Activated naive CD8-positive, alpha-beta T cell treated with anti-CD3 and anti-CD28 coated beads for 36 hours (primary cell): ENCODE measurements at regions not wholly inside any gene's neighbourhood (a gene's known extent, or its start where the extent isn't known, plus 50 kb on each side); places are given as distances from the start of the nearest gene placed in this dataset.

Experiments
- DNase-seq: peaks from one replicate; pipeline ENCODE4 v3.0.0; 2021
- H3K27ac Mint-ChIP-seq: one replicate; pipeline ENCODE4 v1.8.0; 2022; ENCODE audit warnings: mild to moderate bottlenecking, moderate library complexity, mixed read lengths
- H3K27me3 Mint-ChIP-seq: one replicate; pipeline ENCODE4 v1.8.0; 2022; ENCODE audit warnings: mild to moderate bottlenecking, mixed read lengths
- H3K36me3 Mint-ChIP-seq: one replicate; pipeline ENCODE4 v1.8.0; 2021; ENCODE audit warnings: mild to moderate bottlenecking, mixed read lengths
- H3K4me1 Mint-ChIP-seq: one replicate; pipeline ENCODE4 v1.8.0; 2021; ENCODE audit warnings: mixed read lengths
- H3K4me3 Mint-ChIP-seq: one replicate; pipeline ENCODE4 v1.8.0; 2022; ENCODE audit warnings: mild to moderate bottlenecking, moderate library complexity, mixed read lengths
- H3K9me3 Mint-ChIP-seq: one replicate; pipeline ENCODE4 v1.8.0; 2022; ENCODE audit warnings: mixed read lengths

DNA sequence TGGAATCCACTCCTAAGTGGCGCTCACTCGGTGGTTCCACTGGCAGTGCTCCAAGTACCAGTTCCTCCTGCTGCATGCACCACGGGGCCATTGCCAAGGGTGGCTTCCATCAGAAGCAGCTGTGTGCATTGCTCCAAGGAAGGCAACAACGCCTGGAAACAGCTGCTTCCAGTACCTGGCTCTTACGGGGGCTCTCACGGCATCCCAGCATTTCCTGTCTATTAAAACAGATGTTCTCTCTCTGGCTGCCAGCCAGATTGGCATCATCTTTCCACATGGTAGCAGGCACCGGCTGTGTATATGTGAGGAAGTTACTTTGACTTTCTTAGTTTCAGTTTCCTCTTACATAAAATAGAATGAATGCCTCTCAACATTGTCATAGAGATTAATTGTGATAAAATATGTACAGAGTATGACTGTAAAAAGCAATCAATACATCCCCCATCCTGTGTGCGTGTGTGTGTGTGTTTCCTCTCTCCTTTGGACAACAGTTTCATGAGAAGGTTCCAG is 84.9 kb downstream of the CMPK2 start:
- Mint-ChIP-seq H3K4me3 (no peak overlapping the region), H3K9me3 (no peaks in the 10 kb centered on the region), H3K4me1 (peaks cover 6% of the 10 kb centered on the region), H3K27ac (no peak overlapping the region), H3K27me3 (peaks cover 7% of the 10 kb centered on the region), H3K36me3 (no peaks in the 10 kb centered on the region)
- peak; percentile 9 for DNase-seq

DNA sequence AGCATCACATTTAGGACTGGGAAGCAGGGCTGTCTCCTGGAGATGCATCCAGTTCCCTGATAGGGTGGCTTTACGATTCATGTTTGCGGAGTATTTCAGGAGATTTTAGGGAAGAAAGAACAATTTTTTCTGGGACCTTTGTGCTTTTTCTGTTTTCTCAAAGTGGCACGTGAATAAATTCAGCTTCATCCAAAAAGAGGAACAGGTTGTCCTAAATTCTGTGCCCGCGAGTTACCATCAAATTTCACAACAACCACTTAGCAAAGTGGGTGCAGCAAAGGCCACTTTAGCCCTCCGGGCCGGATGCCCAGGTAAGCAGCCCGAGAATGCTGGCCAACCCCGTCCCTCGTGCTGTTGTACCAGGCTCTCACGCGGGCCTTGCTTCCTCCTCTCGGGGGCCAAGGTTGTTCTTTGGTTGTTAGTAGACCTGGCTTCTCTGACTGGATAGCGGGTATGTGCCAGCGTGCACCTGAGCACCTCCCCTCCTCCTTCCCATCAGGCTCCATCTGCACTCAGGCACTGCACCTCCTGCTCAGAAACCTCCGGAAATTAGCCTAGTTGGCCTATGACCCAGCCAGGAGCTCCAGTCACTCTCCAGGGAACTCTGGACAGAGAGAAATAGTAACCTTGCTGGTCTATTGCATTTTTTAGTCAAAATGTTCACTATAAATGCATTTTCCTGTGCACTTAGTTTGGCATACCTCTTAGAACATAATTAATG is 83.0 kb downstream of the CMPK2 start:
- DNase-seq = no peak
- no peak overlapping the region for H3K27ac Mint-ChIP-seq
- H3K4me3 Mint-ChIP-seq = no peak overlapping the region
- H3K36me3 Mint-ChIP-seq = no peaks in the 10 kb centered on the region
- H3K9me3 Mint-ChIP-seq = no peaks in the 10 kb centered on the region
- H3K4me1 Mint-ChIP-seq = peaks cover 6% of the 10 kb centered on the region
- peaks cover 7% of the 10 kb centered on the region for H3K27me3 Mint-ChIP-seq

DNA sequence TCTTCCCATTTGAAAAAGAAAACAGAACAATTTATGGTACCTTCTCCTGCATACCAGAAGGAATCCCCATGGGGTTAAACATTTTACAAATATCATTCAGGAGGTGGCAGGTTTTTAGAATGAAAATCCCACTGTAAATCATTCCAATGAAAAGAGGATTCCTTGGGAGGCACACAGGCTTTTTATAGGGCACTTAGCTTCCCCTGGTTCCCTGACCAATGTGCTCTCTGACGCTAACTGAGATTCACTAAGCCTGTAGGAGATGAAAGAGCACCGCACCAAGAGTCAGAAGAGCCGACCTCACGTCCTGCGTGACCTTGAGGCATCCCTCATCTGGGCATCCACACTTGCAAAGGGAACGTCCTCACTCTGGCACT is 82.5 kb downstream of the CMPK2 start:
- H3K4me1 Mint-ChIP-seq = peaks cover 6% of the 10 kb centered on the region
- H3K27me3 Mint-ChIP-seq = peaks cover 7% of the 10 kb centered on the region
- H3K27ac Mint-ChIP-seq = no peak overlapping the region
- H3K4me3 Mint-ChIP-seq = no peak overlapping the region
- H3K36me3 Mint-ChIP-seq = no peaks in the 10 kb centered on the region
- no peaks in the 10 kb centered on the region for H3K9me3 Mint-ChIP-seq
- no peak for DNase-seq

DNA sequence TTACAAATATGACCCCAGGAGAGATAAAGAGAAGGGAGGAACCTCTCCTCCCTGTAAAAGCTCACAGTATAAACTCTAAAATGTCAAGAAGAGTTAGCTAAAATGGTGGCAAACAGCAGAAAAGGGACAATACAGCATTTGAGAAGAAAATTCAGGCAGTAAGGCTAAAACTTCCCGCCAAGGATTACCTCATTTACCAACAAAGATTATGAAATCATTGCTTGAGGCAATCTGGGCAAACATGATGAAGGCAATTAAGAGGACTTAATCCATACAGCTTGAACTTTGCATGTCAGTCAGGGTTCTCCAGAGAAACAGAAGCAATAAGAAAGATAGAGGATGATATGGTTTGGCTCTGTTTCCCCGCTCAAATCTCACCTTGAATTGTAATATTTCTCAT is 81.4 kb downstream of the CMPK2 start:
- no peaks in the 10 kb centered on the region for H3K36me3 Mint-ChIP-seq
- DNase-seq = no peak
- H3K9me3 Mint-ChIP-seq = no peaks in the 10 kb centered on the region
- H3K4me3 Mint-ChIP-seq = no peak overlapping the region
- H3K27ac Mint-ChIP-seq = no peak overlapping the region
- H3K27me3 Mint-ChIP-seq = peaks cover 10% of the 10 kb centered on the region
- H3K4me1 Mint-ChIP-seq = peaks cover 6% of the 10 kb centered on the region

DNA sequence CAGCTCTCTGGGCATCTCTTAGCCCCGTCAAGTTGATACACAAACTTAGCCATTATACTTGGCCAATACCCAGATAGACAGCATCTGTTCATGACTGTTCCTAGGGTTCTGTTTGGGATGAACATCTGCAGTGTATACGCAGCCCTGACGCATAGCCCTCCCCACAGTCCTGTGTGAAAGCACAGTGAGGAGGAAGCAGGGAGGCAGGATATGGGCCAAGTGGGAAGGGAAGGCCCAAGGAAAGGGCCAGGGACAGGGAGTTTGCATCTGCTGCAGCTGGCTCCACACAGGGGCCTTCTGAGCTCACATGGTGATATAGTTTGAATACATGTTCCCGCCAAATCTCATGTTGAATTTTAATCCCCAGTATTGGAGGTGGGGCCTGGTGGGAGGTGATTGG is 80.2 kb downstream of the CMPK2 start:
- no peak for DNase-seq
- Mint-ChIP-seq H3K4me3 (no peak overlapping the region), H3K4me1 (peaks cover 6% of the 10 kb centered on the region), H3K36me3 (no peaks in the 10 kb centered on the region), H3K9me3 (no peaks in the 10 kb centered on the region), H3K27me3 (peaks cover 10% of the 10 kb centered on the region), H3K27ac (no peak overlapping the region)

DNA sequence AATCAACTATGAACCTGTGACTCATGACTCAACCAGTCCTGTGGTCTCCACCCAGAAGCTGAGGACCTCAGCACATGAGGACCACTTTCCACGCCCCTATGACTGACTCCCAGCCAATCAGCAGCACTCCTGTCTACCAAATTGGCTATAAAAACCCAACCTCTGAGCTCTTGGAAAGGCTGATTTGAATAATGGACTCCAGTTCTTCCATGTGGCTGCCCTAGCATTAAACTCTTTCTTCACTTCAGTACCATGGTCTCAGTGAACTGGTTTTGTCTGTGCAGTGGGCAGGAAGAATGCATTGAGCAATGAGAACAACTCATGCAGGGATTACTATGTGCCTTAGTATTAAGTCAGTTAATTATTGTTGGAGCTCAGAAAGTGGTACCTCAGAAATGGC is 78.3 kb downstream of the CMPK2 start:
- no peak overlapping the region for H3K4me3 Mint-ChIP-seq
- H3K4me1 Mint-ChIP-seq = no peaks in the 10 kb centered on the region
- H3K27ac Mint-ChIP-seq = no peak overlapping the region

DNA sequence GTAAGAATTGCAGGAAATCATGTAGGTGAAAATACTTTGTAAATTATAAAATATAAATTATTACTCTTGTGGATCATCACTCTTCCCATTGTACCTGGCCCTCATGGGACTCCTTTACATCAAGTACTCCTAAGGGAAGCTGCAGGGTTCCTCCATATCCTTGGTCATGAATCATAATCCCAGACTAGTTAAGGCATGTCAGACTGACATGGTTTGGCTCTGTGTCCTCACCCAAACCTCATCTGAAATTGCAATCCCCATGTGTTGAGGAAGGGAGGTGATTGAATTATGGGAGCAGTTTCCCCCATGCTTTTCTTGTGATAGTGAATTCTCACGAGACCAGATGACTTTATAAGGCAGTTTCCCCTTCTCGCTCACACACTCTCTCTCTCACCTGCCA is 77.1 kb downstream of the CMPK2 start:
- H3K27ac Mint-ChIP-seq = no peak overlapping the region

More for the DNA sequence above, 78.3 kb downstream of the CMPK2 start:
- H3K9me3 Mint-ChIP-seq = no peaks in the 10 kb centered on the region
- DNase-seq = no peak
- no peaks in the 10 kb centered on the region for H3K36me3 Mint-ChIP-seq
- peaks cover 14% of the 10 kb centered on the region for H3K27me3 Mint-ChIP-seq

DNA sequence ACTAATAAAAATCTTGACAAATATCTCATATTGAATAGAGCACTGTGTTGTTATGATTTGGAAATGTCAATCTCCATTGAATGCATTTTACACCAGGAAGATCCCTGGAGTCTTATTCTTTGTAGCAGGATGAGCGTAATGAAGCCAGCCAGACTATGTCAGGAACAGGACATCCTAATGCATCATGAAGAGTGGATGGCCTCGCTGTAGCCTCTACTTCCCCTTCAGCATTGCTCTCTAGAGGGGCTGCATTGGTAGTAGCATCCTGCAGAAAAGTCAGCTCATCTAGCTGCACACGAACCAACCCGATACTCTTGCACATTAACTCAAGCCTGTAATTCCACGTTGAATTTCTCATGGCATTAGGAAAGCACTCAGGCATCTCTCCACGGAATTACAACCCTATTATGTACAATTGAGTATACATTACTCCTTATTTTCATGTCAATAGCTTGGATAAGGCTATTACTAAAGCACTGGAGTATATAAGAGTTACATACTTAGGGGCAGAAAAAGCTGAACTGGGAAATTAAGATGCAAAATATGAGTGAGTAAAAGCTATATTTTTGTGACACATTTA is 76.1 kb downstream of the CMPK2 start:
- DNase-seq = no peak
- Mint-ChIP-seq H3K27ac (no peak overlapping the region), H3K27me3 (peaks cover 7% of the 10 kb centered on the region), H3K4me3 (no peak overlapping the region), H3K36me3 (no peaks in the 10 kb centered on the region), H3K4me1 (no peaks in the 10 kb centered on the region), H3K9me3 (no peaks in the 10 kb centered on the region)

More for the DNA sequence above, 77.1 kb downstream of the CMPK2 start:
- Mint-ChIP-seq H3K4me3 (no peak overlapping the region), H3K4me1 (no peaks in the 10 kb centered on the region), H3K9me3 (no peaks in the 10 kb centered on the region), H3K36me3 (no peaks in the 10 kb centered on the region), H3K27me3 (peaks cover 7% of the 10 kb centered on the region)
- no peak for DNase-seq

DNA sequence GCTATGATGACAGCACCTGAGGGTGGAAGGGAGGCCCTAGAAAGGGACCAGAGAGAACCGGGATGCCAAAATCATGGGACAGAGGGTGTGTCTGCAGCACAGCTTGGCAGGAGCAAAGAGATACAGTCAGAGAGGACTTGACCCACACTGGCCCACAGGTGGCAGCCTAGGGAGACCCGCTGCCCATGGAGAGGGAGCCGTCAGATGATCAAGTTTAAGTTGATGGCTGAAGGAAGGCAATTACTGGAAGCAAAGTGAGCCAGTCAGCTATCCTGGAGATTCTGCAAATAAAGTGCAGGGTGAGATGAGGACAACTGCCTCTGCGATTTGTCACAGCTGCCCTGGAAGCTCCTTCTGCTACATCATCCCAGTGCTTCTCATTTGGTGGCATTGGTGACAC is 74.0 kb downstream of the CMPK2 start:
- Mint-ChIP-seq H3K4me1 (no peaks in the 10 kb centered on the region), H3K27me3 (peaks cover 7% of the 10 kb centered on the region), H3K4me3 (no peak overlapping the region), H3K36me3 (no peaks in the 10 kb centered on the region), H3K27ac (no peak overlapping the region), H3K9me3 (no peaks in the 10 kb centered on the region)
- DNase-seq = no peak

DNA sequence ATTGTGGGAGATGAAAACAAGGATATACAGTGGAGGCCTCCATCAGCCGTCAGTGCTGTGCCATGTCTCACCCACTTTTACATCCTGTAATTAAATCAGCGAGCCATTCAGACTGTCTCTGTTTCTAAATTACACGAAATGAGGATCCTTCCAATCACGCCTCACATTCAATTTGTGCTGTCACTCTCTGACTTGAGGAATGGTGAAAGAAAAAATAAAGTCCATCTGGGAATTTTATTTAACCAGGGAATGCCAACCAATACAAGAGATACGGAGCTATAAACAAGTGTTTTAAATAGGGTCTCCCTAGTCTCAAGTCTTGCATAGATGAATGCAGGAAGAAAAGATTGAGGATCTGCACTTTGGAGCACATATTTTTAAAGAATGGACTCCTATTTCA is 72.8 kb downstream of the CMPK2 start:
- DNase-seq = no peak
- Mint-ChIP-seq H3K36me3 (no peaks in the 10 kb centered on the region), H3K27me3 (peaks cover 7% of the 10 kb centered on the region), H3K4me1 (no peaks in the 10 kb centered on the region), H3K9me3 (no peaks in the 10 kb centered on the region), H3K27ac (no peak overlapping the region), H3K4me3 (no peak overlapping the region)

DNA sequence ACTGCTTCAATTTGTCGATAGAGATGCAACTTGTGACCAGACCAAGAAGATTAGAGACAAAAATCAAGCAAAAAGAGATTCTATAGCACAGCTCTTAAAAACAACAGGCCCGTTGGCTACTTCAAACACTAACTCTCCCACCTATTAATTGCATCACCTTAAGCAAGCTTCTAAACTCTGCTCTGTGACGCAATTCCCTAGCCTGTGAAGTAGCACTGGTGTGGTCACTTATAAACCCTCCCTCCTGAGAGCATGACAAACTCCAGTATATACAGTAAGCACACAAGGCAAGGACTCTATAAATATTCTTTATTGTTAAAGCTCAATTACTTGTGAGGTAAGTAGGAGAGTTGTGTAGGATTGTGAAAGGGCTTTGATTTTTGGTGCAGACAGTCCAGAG is 72.3 kb downstream of the CMPK2 start:
- H3K9me3 Mint-ChIP-seq = no peaks in the 10 kb centered on the region
- DNase-seq = no peak
- H3K27me3 Mint-ChIP-seq = peaks cover 7% of the 10 kb centered on the region
- H3K4me3 Mint-ChIP-seq = no peak overlapping the region
- H3K4me1 Mint-ChIP-seq = no peaks in the 10 kb centered on the region
- no peak overlapping the region for H3K27ac Mint-ChIP-seq
- H3K36me3 Mint-ChIP-seq = no peaks in the 10 kb centered on the region

DNA sequence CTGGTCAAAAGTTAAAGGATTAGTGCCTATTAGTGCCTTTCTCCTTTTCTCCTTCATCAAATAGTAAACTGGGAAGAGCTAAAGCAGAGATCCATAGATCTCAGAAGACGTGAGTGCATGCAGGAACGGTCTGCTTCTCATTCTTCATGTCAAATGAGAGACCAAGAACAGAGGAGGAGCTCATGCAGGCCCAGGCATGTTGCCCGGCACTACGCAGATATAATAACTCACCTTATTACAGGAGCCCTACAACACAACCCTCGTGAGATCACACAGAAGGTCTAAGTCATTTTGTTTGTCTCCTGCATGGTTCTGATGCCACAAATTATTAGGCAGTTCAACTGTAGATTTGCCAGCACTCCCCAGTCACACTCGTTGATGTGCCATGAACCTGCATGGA is 71.8 kb downstream of the CMPK2 start:
- Mint-ChIP-seq H3K36me3 (no peaks in the 10 kb centered on the region), H3K27ac (no peak overlapping the region), H3K4me3 (no peak overlapping the region), H3K4me1 (no peaks in the 10 kb centered on the region), H3K27me3 (peaks cover 7% of the 10 kb centered on the region), H3K9me3 (no peaks in the 10 kb centered on the region)
- no peak for DNase-seq

DNA sequence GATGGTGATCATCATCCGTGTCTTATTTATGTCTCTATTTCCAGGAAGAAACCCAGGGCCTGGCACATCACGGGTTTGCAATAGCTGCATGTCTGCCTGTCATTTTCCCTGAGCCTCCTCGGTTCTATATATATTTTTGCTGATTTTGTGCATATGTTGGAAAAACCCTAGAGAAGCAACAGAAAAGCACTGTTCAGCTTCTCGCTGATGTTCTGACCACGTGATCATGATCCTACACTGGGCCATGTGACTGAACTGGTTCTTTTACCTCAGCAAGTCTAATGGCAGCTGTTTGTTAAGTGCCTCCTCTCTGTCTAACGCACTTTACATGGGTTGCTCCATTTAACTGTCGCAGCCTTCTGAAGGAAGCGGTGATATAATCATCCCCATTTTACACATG is 71.3 kb downstream of the CMPK2 start:
- no peak overlapping the region for H3K27ac Mint-ChIP-seq
- no peak overlapping the region for H3K4me3 Mint-ChIP-seq
- H3K9me3 Mint-ChIP-seq = no peaks in the 10 kb centered on the region
- peaks cover 4% of the 10 kb centered on the region for H3K27me3 Mint-ChIP-seq
- DNase-seq = no peak
- H3K36me3 Mint-ChIP-seq = no peaks in the 10 kb centered on the region
- H3K4me1 Mint-ChIP-seq = no peaks in the 10 kb centered on the region
